Ovary (tissue), 3 donors: ENCODE measurements at regions not wholly inside any gene's neighbourhood (a gene's known extent, or its start where the extent isn't known, plus 50 kb on each side); places are given as distances from the start of the nearest gene placed in this dataset.

Experiments
- POLR2A ChIP-seq: fragments of 450-650 bp; IDR thresholded peaks from one replicate; pipeline ENCODE4 v1.6.1; 2017; ENCODE audit warnings: antibody characterized with exemption, mild to moderate bottlenecking, moderate library complexity
- TF ChIP-seq, protein P1 (sequence below), 3 donors: fragments of 450-650 bp in 2 of 3; fragments of 200-600 bp in 1 of 3; IDR thresholded peaks; one replicate each; pipeline versions ENCODE4 v1.5.1 to v1.8.0; 2016 to 2022; ENCODE audit warnings: antibody characterized with exemption in 3 of 3, mild to moderate bottlenecking in 1 of 3
- donor health status: DM: no; HTN: no; CAD: no.

DNA sequence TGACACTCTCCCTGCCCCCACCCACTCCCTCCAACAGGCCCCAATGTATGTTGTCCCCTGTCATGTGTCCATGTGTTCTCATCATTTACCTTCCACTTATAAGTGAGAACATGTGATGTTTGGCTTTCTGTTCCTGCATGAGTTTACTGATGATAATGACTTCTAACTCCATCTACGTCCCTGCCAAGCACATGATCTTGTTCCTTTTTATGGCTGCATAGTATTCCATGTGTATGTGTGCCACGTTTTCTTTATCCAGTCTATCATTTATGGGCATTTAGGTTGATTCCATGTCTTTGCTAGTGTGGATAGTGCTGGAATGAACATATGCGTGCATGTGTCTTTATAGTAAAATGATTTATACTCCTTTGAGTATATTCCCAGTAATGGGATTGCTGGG lies 100.0 kb upstream of the LHX5 start:
- TF ChIP-seq, protein P1, sequence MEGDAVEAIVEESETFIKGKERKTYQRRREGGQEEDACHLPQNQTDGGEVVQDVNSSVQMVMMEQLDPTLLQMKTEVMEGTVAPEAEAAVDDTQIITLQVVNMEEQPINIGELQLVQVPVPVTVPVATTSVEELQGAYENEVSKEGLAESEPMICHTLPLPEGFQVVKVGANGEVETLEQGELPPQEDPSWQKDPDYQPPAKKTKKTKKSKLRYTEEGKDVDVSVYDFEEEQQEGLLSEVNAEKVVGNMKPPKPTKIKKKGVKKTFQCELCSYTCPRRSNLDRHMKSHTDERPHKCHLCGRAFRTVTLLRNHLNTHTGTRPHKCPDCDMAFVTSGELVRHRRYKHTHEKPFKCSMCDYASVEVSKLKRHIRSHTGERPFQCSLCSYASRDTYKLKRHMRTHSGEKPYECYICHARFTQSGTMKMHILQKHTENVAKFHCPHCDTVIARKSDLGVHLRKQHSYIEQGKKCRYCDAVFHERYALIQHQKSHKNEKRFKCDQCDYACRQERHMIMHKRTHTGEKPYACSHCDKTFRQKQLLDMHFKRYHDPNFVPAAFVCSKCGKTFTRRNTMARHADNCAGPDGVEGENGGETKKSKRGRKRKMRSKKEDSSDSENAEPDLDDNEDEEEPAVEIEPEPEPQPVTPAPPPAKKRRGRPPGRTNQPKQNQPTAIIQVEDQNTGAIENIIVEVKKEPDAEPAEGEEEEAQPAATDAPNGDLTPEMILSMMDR (IDR thresholded peaks at IDR 0.05): no peak
- TF ChIP-seq POLR2A: no peak
